GM21526 (cell line): ENCODE measurements at regions not wholly inside any gene's neighbourhood (a gene's known extent, or its start where the extent isn't known, plus 50 kb on each side); places are given as distances from the start of the nearest gene placed in this dataset.

Experiments
- ATAC-seq: cut with Tn5 transposase; IDR thresholded peaks from one replicate; pipeline ENCODE4 v1.9.1; 2021; ENCODE audit warnings: moderate library complexity; ENCODE audit not compliant: unreplicated experiment, low FRiP score

- no peak for ATAC-seq
These were observed 279.1 kb downstream of the FGF9 start for GRCh38 chr13:21949818-21950429.

GRCh38 chr13:21956666-21957065 lies 285.8 kb downstream of the FGF9 start:
- ATAC-seq = no peak

- ATAC-seq = no peak
These were observed 287.0 kb downstream of the FGF9 start for GRCh38 chr13:21957833-21958232.

GRCh38 chr13:21960108-21960507 lies 289.2 kb downstream of the FGF9 start:
- no peak for ATAC-seq

GRCh38 chr13:21964686-21965085 lies 293.8 kb downstream of the FGF9 start:
- no peak for ATAC-seq

- no peak for ATAC-seq
These were observed 294.2 kb downstream of the FGF9 start for GRCh38 chr13:21965095-21965494.

- ATAC-seq = no peak
These were observed 295.1 kb downstream of the FGF9 start for GRCh38 chr13:21966014-21966413.

- ATAC-seq = no peak
These were observed 297.0 kb downstream of the FGF9 start for GRCh38 chr13:21967871-21968270.

GRCh38 chr13:21970172-21970571 lies 299.3 kb downstream of the FGF9 start:
- ATAC-seq = no peak

GRCh38 chr13:21970918-21971317 lies 300.0 kb downstream of the FGF9 start:
- ATAC-seq = no peak

- ATAC-seq = no peak
These were observed 301.1 kb downstream of the FGF9 start for GRCh38 chr13:21971662-21972621.

- no peak for ATAC-seq
These were observed 302.7 kb downstream of the FGF9 start for GRCh38 chr13:21973437-21974125.

- ATAC-seq = no peak
These were observed 303.9 kb downstream of the FGF9 start for GRCh38 chr13:21974741-21975140.

- ATAC-seq = no peak
These were observed 305.3 kb downstream of the FGF9 start for GRCh38 chr13:21976159-21976558.

- no peak for ATAC-seq
These were observed 308.4 kb downstream of the FGF9 start for GRCh38 chr13:21979161-21979806.

GRCh38 chr13:21980049-21980448 lies 309.2 kb downstream of the FGF9 start:
- ATAC-seq = no peak

GRCh38 chr13:21984156-21984555 lies 313.3 kb downstream of the FGF9 start:
- no peak for ATAC-seq

GRCh38 chr13:21986602-21987001 lies 315.7 kb downstream of the FGF9 start:
- ATAC-seq = no peak

GRCh38 chr13:21987793-21988192 lies 316.9 kb downstream of the FGF9 start:
- no peak for ATAC-seq

- ATAC-seq = no peak
These were observed 317.8 kb downstream of the FGF9 start for GRCh38 chr13:21988624-21989023.

GRCh38 chr13:21996049-21996448 lies 325.2 kb downstream of the FGF9 start:
- ATAC-seq = no peak
